GM23338 (cell line): ENCODE measurements at regions not wholly inside any gene's neighbourhood (a gene's known extent, or its start where the extent isn't known, plus 50 kb on each side); places are given as distances from the start of the nearest gene placed in this dataset.

ENCODE experiments used
- ATAC-seq: fragments of 200-7000 bp; cut with Tn5 transposase; 3 replicates; pipeline ENCODE4 v1.9.1; 2020
- DNase-seq: peaks from one replicate; pipeline ENCODE4 v3.0.0-alpha.2; 2015; ENCODE audit warnings: low spot score
- H2AFZ ChIP-seq: fragments of 200-600 bp; sonication (generic); 2 replicates; pipeline ENCODE4 v1.8.0; 2016; ENCODE audit warnings: antibody characterized with exemption, mild to moderate bottlenecking, moderate library complexity
- H3F3A ChIP-seq: fragments of 200-600 bp; sonication (generic); replicated peaks from 2 replicates; pipeline ENCODE4 v1.8.0; 2017; ENCODE audit warnings: antibody characterized with exemption, mixed run types, low read depth
- H3K27ac ChIP-seq: fragments of 200-600 bp; sonication (generic); 2 replicates; pipeline ENCODE4 v1.6.1; 2016; ENCODE audit warnings: low read depth
- H3K27me3 ChIP-seq: fragments of 200-600 bp; sonication (generic); 2 replicates; pipeline ENCODE4 v1.8.0; 2016; ENCODE audit warnings: mild to moderate bottlenecking, mixed run types, moderate library complexity; ENCODE audit not compliant: insufficient read depth
- H3K36me3 ChIP-seq: fragments of 200-600 bp; sonication (generic); 2 replicates; pipeline ENCODE4 v1.8.0; 2016; ENCODE audit warnings: mild to moderate bottlenecking; ENCODE audit not compliant: insufficient read depth
- H3K4me1 ChIP-seq: fragments of 200-600 bp; sonication (generic); 2 replicates; pipeline ENCODE4 v1.8.0; 2016; ENCODE audit warnings: mild to moderate bottlenecking, moderate library complexity; ENCODE audit not compliant: insufficient read depth
- H3K4me2 ChIP-seq: fragments of 200-600 bp; sonication (generic); 2 replicates; pipeline ENCODE4 v1.7.1; 2017; ENCODE audit warnings: mixed run types
- H3K4me3 ChIP-seq: fragments of 200-600 bp; sonication (generic); 2 replicates; pipeline ENCODE4 v1.6.1; 2016; ENCODE audit warnings: mixed run types
- H3K79me2 ChIP-seq: fragments of 200-600 bp; sonication (generic); replicated peaks from 2 replicates; pipeline ENCODE4 v1.8.0; 2017; ENCODE audit warnings: mild to moderate bottlenecking; ENCODE audit not compliant: insufficient read depth
- H3K9me2 ChIP-seq: fragments of 200-600 bp; sonication (generic); 2 replicates; pipeline ENCODE4 v1.8.0; 2017; ENCODE audit not compliant: insufficient read depth
- H4K20me1 ChIP-seq: fragments of 200-600 bp; sonication (generic); replicated peaks from 2 replicates; pipeline ENCODE4 v1.8.0; 2017; ENCODE audit warnings: mild to moderate bottlenecking; ENCODE audit not compliant: insufficient read depth
- H3K27ac Mint-ChIP-seq: 2 replicates; pipeline ENCODE4 v1.8.0; 2020; ENCODE audit warnings: inconsistent platforms, mild to moderate bottlenecking, moderate library complexity, mixed read lengths
- H3K27me3 Mint-ChIP-seq: 3 replicates; pipeline ENCODE4 v1.8.0; 2022; ENCODE audit warnings: low read depth, mild to moderate bottlenecking, moderate library complexity, mixed read lengths, inconsistent platforms; ENCODE audit not compliant: insufficient read depth, poor library complexity
- H3K36me3 Mint-ChIP-seq: 3 replicates; pipeline ENCODE4 v1.8.0; 2021; ENCODE audit warnings: low read depth, mild to moderate bottlenecking, inconsistent platforms, moderate library complexity, mixed read lengths
- H3K4me1 Mint-ChIP-seq: 3 replicates; pipeline ENCODE4 v1.8.0; 2020; ENCODE audit warnings: mild to moderate bottlenecking, inconsistent platforms, mixed read lengths
- H3K4me3 Mint-ChIP-seq: 3 replicates; pipeline ENCODE4 v1.8.0; 2021; ENCODE audit warnings: moderate library complexity, mild to moderate bottlenecking, inconsistent platforms, mixed read lengths
- H3K9me3 Mint-ChIP-seq: 3 replicates; pipeline ENCODE4 v1.8.0; 2020; ENCODE audit warnings: moderate library complexity, mild to moderate bottlenecking, inconsistent platforms, mixed read lengths
- CREB1 ChIP-seq: fragments of 250-450 bp; sonication (Bioruptor Pico); IDR thresholded peaks from 2 replicates; pipeline ENCODE4 v1.5.0; 2020; ENCODE audit warnings: low read depth, mild to moderate bottlenecking, moderate library complexity
- CTCF ChIP-seq, 2 experiments: fragments of 200-600 bp in 1 of 2; sonication (generic) in 1 of 2; conservative IDR thresholded peaks; 2 replicates each; pipeline versions ENCODE4 v1.5.1 to v1.6.1; 2016 to 2017; ENCODE audit warnings: antibody characterized with exemption in 2 of 2, low read depth in 2 of 2, mild to moderate bottlenecking in 2 of 2, moderate library complexity in 1 of 2
- EZH2 ChIP-seq: fragments of 200-600 bp; sonication (generic); IDR thresholded peaks from one replicate; pipeline ENCODE4 v1.8.0; 2017; ENCODE audit warnings: antibody characterized with exemption, mild to moderate bottlenecking, low read depth; ENCODE audit not compliant: unreplicated experiment
- EZH2phosphoT487 ChIP-seq: fragments of 200-600 bp; sonication (generic); IDR thresholded peaks from one replicate; pipeline ENCODE4 v1.8.1; 2018; ENCODE audit warnings: antibody characterized with exemption; ENCODE audit not compliant: unreplicated experiment
- NANOG ChIP-seq: IDR thresholded peaks from 2 replicates; pipeline ENCODE4 v1.6.1; 2016; ENCODE audit warnings: antibody characterized with exemption, borderline replicate concordance
- POLR2AphosphoS5 ChIP-seq: IDR thresholded peaks from 2 replicates; pipeline ENCODE4 v1.6.1; 2016; ENCODE audit warnings: antibody characterized with exemption, low read depth
- STAT1 ChIP-seq: IDR thresholded peaks from one replicate; pipeline ENCODE4 v1.6.1; 2016; ENCODE audit warnings: antibody characterized with exemption; ENCODE audit not compliant: unreplicated experiment
- ZNF114 ChIP-seq: fragments of 250-450 bp; sonication (Bioruptor Pico); IDR thresholded peaks from 2 replicates; pipeline ENCODE4 v1.5.0; 2020; ENCODE audit warnings: mild to moderate bottlenecking, moderate library complexity
- ZNF331 ChIP-seq: fragments of 250-450 bp; sonication (Bioruptor Pico); IDR thresholded peaks from 2 replicates; pipeline ENCODE4 v1.5.0; 2020; ENCODE audit warnings: low read depth, mild to moderate bottlenecking, moderate library complexity
- ZNF462 ChIP-seq: fragments of 250-450 bp; sonication (Bioruptor Pico); IDR thresholded peaks from 2 replicates; pipeline ENCODE4 v1.5.0; 2020; ENCODE audit warnings: mild to moderate bottlenecking, moderate library complexity

- ATAC-seq (no peak), DNase-seq (no peak)
- no peaks in the 10 kb centered on the region for H3K27me3 ChIP-seq
- Mint-ChIP-seq H3K4me3 (no peak overlapping the region), H3K27ac (no peak overlapping the region), H3K4me1 (peaks cover 22% of the 10 kb centered on the region), H3K27me3 (peaks cover 4% of the 10 kb centered on the region), H3K9me3 (no peaks in the 10 kb centered on the region), H3K36me3 (no peaks in the 10 kb centered on the region)
- no peak overlapping the region for H3K4me3 ChIP-seq
- H3K4me1 ChIP-seq: no peaks in the 10 kb centered on the region
- H2AFZ ChIP-seq: no peak overlapping the region; the same call in 1 of the 2 replicates
- H3K79me2 ChIP-seq: no peaks in the 10 kb centered on the region
- H3F3A ChIP-seq: no peaks in the 10 kb centered on the region
- no peak overlapping the region for H3K4me2 ChIP-seq
- no peaks in the 10 kb centered on the region for H3K9me2 ChIP-seq
- no peaks in the 10 kb centered on the region for H3K36me3 ChIP-seq
- no peaks in the 10 kb centered on the region for H4K20me1 ChIP-seq
- no peak overlapping the region for H3K27ac ChIP-seq
- no peak for TF ChIP-seq CTCF (conservative IDR thresholded peaks at IDR 0.05; ENCODE audit: low read depth in 2 of 2)
- no peak for TF ChIP-seq EZH2phosphoT487
- no peak for TF ChIP-seq EZH2
- no peak for TF ChIP-seq ZNF462 (CRISPR knock-in tag)
- no peak for TF ChIP-seq NANOG
- no peak for TF ChIP-seq ZNF114
- no peak for TF ChIP-seq STAT1
- TF ChIP-seq CREB1 (CRISPR knock-in tag): no peak
- no peak for TF ChIP-seq POLR2AphosphoS5
- no peak for TF ChIP-seq ZNF331 (CRISPR knock-in tag)
Observed at GRCh38 chr19:31803835-31804446, 454.7 kb upstream of the TSHZ3 start.
